ENCODE measurements at regions not wholly inside any gene's neighbourhood (a gene's known extent, or its start where the extent isn't known, plus 50 kb on each side); places are given as distances from the start of the nearest gene placed in this dataset.

- TF ChIP-seq ZNF274 (IDR thresholded peaks at IDR 0.05; ENCODE audit: borderline replicate concordance, extremely low read depth, low read length) (no peak), POLR2A (IDR thresholded peaks at IDR 0.05; ENCODE audit: control extremely low read depth in 1 of 2, low read depth in 2 of 2, low read length in 2 of 2) (no peak)
Measured at GRCh38 chr6:81939766-81940165, 187.3 kb upstream of the TENT5A start (continued).

Data from H1 (cell line).